Tongue (tissue), 1 donor: ENCODE measurements at regions not wholly inside any gene's neighbourhood (a gene's known extent, or its start where the extent isn't known, plus 50 kb on each side); places are given as distances from the start of the nearest gene placed in this dataset.

ENCODE experiments used
- DNase-seq: peaks from one replicate; pipeline ENCODE4 v3.0.0-alpha.2; 2015

- peak; percentile 32 for DNase-seq
These were observed 516.4 kb upstream of the PCDH11Y start for GRCh38 chrY:4483693-4484092.
